ENCODE measurements at regions not wholly inside any gene's neighbourhood (a gene's known extent, or its start where the extent isn't known, plus 50 kb on each side); places are given as distances from the start of the nearest gene placed in this dataset.

GRCh38 chr2:194155431-194155830, 1501.6 kb upstream of the SLC39A10 start:
- no peak for TF ChIP-seq CTCF (conservative IDR thresholded peaks at IDR 0.05; ENCODE audit: low read depth, low read length)
- no peak for TF ChIP-seq EZH2 (IDR thresholded peaks at IDR 0.05; ENCODE audit: borderline replicate concordance, low read depth, low read length, poor library complexity, severe bottlenecking)
